ENCODE measurements at regions not wholly inside any gene's neighbourhood (a gene's known extent, or its start where the extent isn't known, plus 50 kb on each side); places are given as distances from the start of the nearest gene placed in this dataset.

DNA sequence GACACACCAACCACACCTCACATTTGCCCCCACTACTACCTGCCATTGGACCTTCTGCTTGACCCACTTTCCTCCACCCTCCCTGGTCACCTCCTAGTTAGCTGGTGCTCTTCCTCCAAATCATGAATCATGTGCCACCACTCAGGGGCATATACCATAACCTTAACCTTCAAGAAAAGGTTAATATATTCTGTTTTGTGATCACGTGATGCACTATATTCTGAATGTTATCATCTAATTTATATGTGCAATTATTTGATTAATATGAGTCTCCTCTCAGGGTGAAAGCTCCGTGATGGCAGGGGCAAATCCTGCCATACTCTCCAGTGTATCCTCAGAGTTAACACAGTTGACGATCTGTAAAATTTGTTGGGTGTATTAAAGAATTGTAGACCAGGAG lies 635.5 kb downstream of the XPNPEP1 start:
- no peaks in the 10 kb centered on the region for H3K27me3 ChIP-seq (replicated peaks; ENCODE audit: insufficient read depth)
- H3K4me3 ChIP-seq, result no peak overlapping the region
- H3K36me3 ChIP-seq, result no peaks in the 10 kb centered on the region
- no peaks in the 10 kb centered on the region for H3K9me3 ChIP-seq
- TF ChIP-seq, protein P1, sequence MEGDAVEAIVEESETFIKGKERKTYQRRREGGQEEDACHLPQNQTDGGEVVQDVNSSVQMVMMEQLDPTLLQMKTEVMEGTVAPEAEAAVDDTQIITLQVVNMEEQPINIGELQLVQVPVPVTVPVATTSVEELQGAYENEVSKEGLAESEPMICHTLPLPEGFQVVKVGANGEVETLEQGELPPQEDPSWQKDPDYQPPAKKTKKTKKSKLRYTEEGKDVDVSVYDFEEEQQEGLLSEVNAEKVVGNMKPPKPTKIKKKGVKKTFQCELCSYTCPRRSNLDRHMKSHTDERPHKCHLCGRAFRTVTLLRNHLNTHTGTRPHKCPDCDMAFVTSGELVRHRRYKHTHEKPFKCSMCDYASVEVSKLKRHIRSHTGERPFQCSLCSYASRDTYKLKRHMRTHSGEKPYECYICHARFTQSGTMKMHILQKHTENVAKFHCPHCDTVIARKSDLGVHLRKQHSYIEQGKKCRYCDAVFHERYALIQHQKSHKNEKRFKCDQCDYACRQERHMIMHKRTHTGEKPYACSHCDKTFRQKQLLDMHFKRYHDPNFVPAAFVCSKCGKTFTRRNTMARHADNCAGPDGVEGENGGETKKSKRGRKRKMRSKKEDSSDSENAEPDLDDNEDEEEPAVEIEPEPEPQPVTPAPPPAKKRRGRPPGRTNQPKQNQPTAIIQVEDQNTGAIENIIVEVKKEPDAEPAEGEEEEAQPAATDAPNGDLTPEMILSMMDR (IDR thresholded peaks at IDR 0.05), result no peak
- H3K27ac ChIP-seq, result no peak overlapping the region
- H3K4me1 ChIP-seq (ENCODE audit: control insufficient read depth in 1 of 2, low read depth in 2 of 2), result no peaks in the 10 kb centered on the region
- no peak for DNase-seq (ENCODE audit: low spot score)
- no peak for ATAC-seq (ENCODE audit: insufficient number of reproducible peaks, low FRiP score, low read depth)

DNA sequence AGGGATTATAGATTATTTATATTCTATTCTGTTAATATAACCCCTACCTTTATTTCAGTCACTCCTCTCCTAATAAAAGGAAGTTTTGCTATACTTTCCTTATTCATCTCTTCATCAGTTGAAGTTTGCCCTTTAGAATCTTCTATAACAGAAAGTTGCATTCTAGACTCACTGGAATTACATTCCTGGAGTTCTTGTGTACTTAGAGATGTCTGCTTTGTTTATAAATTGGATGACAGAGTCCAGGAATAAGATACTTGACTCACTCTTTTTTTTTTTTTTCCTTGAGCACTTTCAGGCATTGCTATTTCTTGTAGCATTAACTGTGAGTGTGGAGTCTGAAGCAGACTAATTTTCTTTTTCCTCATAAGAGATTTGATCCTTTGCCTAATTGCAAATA lies 640.8 kb downstream of the XPNPEP1 start:
- ATAC-seq (ENCODE audit: insufficient number of reproducible peaks, low FRiP score, low read depth) (no peak), DNase-seq (ENCODE audit: low spot score) (no peak)
- H3K4me1 ChIP-seq (ENCODE audit: control insufficient read depth in 1 of 2, low read depth in 2 of 2), result no peaks in the 10 kb centered on the region
- H3K36me3 ChIP-seq, result no peaks in the 10 kb centered on the region
- no peak overlapping the region for H3K4me3 ChIP-seq
- no peaks in the 10 kb centered on the region for H3K9me3 ChIP-seq
- TF ChIP-seq, protein P1 (IDR thresholded peaks at IDR 0.05), result no peak
- H3K27me3 ChIP-seq (replicated peaks; ENCODE audit: insufficient read depth), result no peaks in the 10 kb centered on the region
- H3K27ac ChIP-seq, result no peak overlapping the region

DNA sequence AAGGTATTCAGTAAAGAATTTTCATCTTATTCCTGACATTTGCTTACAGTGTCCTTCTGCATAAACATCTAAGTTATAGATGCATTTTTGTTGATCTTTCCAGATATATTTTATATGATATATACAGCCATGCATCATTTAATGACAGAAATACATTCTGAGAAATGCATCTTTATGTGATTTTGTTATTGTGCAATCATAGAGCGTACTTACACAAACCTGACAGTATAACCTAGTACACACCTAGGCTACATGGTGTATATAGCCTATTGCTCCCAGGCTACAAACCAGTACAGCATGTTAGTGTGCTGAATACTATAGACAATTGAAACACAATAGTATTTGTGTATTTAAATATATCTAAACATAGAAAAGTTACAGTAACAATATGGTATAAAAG lies 642.0 kb downstream of the XPNPEP1 start:
- Histone ChIP-seq H3K4me3 (no peak overlapping the region), H3K27me3 (replicated peaks; ENCODE audit: insufficient read depth) (no peaks in the 10 kb centered on the region), H3K4me1 (ENCODE audit: control insufficient read depth in 1 of 2, low read depth in 2 of 2) (no peaks in the 10 kb centered on the region), H3K27ac (no peak overlapping the region), H3K9me3 (no peaks in the 10 kb centered on the region), H3K36me3 (no peaks in the 10 kb centered on the region)
- TF ChIP-seq, protein P1 (IDR thresholded peaks at IDR 0.05), result no peak
- DNase-seq (ENCODE audit: low spot score), result no peak
- no peak for ATAC-seq (ENCODE audit: insufficient number of reproducible peaks, low FRiP score, low read depth)

DNA sequence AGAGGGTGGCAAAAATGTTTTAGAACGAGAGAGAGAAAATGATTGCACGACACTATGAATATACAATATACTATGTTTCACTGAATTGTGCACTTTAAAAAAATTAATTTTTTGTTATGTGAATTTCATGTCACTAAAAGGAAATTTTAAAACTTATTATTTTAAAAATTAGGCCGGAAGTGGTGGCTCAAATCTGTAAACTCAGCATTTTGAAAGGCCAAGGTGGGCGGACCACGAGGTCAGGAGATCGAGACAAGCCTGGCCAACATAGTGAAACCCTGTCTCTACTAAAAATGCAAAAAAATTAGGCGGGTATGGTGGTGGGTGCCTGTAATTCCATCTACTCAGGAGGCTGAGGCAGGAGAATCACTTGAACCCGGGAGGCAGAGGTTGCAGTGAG lies 642.5 kb downstream of the XPNPEP1 start:
- Histone ChIP-seq H3K4me1 (ENCODE audit: control insufficient read depth in 1 of 2, low read depth in 2 of 2) (no peaks in the 10 kb centered on the region), H3K4me3 (no peak overlapping the region), H3K36me3 (no peaks in the 10 kb centered on the region), H3K27ac (no peak overlapping the region), H3K27me3 (replicated peaks; ENCODE audit: insufficient read depth) (no peaks in the 10 kb centered on the region), H3K9me3 (no peaks in the 10 kb centered on the region)
- TF ChIP-seq, protein P1 (IDR thresholded peaks at IDR 0.05), result no peak
- no peak for ATAC-seq (ENCODE audit: insufficient number of reproducible peaks, low FRiP score, low read depth)
- no peak for DNase-seq (ENCODE audit: low spot score)

DNA sequence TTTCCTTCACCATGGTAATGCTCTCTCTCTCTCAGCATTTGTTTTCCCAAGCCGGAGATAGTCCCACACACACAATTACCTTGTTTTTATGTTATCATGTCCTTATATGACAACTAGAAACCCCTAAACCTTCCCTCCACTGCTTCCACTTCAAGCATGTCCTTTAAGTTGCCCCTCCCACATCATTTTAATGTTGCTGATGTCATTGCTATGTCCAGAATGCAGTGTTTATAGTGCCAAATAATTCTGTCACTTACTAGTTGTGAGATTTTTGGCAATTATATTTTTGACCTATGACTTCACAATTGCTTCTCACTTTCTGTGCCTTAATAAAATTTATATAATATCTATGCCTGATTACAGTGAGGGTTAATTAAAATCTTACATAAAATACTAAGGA lies 645.9 kb downstream of the XPNPEP1 start:
- DNase-seq (ENCODE audit: low spot score) (no peak), ATAC-seq (ENCODE audit: insufficient number of reproducible peaks, low FRiP score, low read depth) (no peak)
- no peaks in the 10 kb centered on the region for H3K9me3 ChIP-seq
- H3K36me3 ChIP-seq, result no peaks in the 10 kb centered on the region
- H3K4me1 ChIP-seq (ENCODE audit: control insufficient read depth in 1 of 2, low read depth in 2 of 2), result no peaks in the 10 kb centered on the region
- H3K27ac ChIP-seq, result no peak overlapping the region
- TF ChIP-seq, protein P1 (IDR thresholded peaks at IDR 0.05), result no peak
- no peak overlapping the region for H3K4me3 ChIP-seq
- H3K27me3 ChIP-seq (replicated peaks; ENCODE audit: insufficient read depth), result no peaks in the 10 kb centered on the region
